ENCODE measurements at regions not wholly inside any gene's neighbourhood (a gene's known extent, or its start where the extent isn't known, plus 50 kb on each side); places are given as distances from the start of the nearest gene placed in this dataset.

DNA sequence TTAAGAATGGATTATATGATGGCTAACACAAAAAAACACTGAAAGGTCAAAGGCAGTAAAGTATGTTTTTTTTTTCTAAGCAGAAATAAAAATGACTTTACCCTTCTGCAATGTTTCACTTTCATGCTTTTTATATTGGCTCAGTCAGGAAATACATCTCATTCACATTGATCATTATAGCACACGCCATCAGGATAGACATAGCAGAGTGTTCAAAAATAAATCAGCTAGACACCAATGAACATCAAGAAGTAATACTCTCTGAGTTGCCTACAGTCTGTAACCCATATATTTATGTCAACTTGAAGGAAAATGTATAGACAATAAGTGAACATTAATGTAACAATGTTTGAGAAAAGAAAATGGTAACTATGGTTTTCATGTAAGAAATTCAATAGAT is 535.2 kb upstream of the EPHA7 start:
- Mint-ChIP-seq H3K4me3 (no peak overlapping the region), H3K9me3 (no peaks in the 10 kb centered on the region), H3K4me1 (peaks cover 0 to 2% (median 0%) of the 10 kb centered on the region in 3 donors), H3K36me3 (no peaks in the 10 kb centered on the region), H3K27me3 (no peaks in the 10 kb centered on the region), H3K27ac (no peak overlapping the region)

DNA sequence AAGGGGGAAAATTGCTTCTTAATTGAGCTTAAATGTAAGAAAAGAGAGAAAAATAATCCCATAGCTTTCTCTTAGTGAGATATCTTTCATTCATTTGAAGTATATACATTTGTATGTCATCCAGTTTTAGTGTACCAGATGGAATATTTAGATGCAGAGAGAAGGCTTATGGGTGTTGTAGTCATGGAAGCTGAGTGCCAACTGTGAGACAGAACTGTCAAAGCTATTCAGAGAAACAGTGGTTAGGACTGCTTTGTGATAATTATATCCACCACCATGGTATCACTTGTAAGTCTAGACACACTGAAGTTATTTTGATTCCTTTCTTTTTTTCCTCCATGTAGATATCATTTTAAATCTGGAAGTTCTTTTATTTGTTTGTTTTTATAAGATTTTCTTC is 524.3 kb upstream of the EPHA7 start:
- peaks cover 0 to 11% (median 7%) of the 10 kb centered on the region in 3 donors for H3K9me3 Mint-ChIP-seq
- no peaks in the 10 kb centered on the region for H3K27me3 Mint-ChIP-seq
- no peaks in the 10 kb centered on the region for H3K4me1 Mint-ChIP-seq
- no peak overlapping the region for H3K27ac Mint-ChIP-seq
- H3K4me3 Mint-ChIP-seq: no peak overlapping the region
- no peaks in the 10 kb centered on the region for H3K36me3 Mint-ChIP-seq

DNA sequence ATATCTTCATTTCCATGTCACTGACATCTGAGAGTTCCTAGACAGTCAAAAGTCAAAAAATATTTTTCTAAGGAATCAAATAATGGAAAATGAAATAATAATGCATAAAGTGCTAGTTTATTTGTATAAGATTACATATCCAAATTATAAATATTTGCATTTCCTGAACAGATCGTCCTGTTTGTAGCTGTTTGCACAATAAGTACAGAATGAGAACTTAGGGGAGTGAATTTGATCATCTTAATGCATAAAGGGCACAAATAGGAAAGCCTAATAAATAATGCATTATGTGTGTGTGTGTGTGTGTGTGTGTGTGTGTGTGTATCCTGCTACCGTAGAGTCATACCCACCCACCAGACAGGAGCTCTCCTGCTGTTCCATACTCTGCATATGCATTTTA is 521.0 kb upstream of the EPHA7 start:
- no peaks in the 10 kb centered on the region for H3K4me1 Mint-ChIP-seq
- peaks cover 1% of the 10 kb centered on the region for H3K36me3 Mint-ChIP-seq
- no peak overlapping the region for H3K27ac Mint-ChIP-seq
- H3K9me3 Mint-ChIP-seq: peaks cover 0 to 5% (median 3%) of the 10 kb centered on the region in 3 donors
- H3K27me3 Mint-ChIP-seq: no peaks in the 10 kb centered on the region
- H3K4me3 Mint-ChIP-seq: no peak overlapping the region

DNA sequence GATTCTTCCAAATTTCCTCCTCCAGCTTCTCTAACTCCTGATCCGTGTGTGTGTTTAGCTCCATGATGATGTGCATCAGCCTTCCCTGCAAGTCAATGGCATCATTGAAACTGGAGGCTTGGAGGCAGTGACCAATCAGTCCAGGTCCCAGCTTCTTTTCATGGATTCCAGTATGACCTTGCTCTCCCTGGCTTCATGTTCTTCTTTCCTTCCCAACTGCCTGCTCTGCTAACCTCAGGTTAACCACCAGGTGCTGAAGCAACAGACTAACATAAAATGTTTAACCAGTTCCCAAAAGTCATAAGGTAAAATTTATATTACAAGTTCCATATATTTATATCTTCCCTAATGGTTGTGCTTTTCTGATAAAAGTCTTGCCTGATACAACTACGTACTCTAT is 512.8 kb upstream of the EPHA7 start:
- Mint-ChIP-seq H3K4me1 (no peaks in the 10 kb centered on the region), H3K27ac (no peak overlapping the region), H3K4me3 (no peak overlapping the region), H3K9me3 (peaks cover 0 to 4% (median 3%) of the 10 kb centered on the region in 3 donors), H3K36me3 (peaks cover 1% of the 10 kb centered on the region), H3K27me3 (no peaks in the 10 kb centered on the region)

DNA sequence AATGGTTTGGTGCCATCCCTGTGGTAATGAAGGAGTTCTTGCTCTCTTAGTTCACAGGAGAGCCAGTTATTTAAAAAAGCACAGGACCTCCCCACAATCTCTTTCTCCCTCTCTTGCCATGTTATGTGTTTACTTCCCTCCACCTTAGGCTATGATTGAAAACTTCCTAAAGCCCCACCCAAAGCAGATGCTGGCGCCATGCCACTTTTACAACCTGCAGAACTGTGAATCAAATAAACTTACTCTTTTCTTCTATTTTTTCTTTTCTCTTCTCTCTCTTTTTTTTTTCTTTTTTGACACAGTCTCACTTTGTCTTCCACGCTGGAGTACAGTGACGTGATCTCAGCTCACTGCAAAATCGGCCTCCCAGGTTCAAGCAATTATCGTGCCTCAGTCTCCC is 508.4 kb upstream of the EPHA7 start:
- Mint-ChIP-seq H3K27ac (no peak overlapping the region), H3K27me3 (no peaks in the 10 kb centered on the region), H3K4me1 (no peaks in the 10 kb centered on the region), H3K9me3 (peaks cover 0 to 8% (median 1%) of the 10 kb centered on the region in 3 donors), H3K4me3 (no peak overlapping the region), H3K36me3 (no peaks in the 10 kb centered on the region)

DNA sequence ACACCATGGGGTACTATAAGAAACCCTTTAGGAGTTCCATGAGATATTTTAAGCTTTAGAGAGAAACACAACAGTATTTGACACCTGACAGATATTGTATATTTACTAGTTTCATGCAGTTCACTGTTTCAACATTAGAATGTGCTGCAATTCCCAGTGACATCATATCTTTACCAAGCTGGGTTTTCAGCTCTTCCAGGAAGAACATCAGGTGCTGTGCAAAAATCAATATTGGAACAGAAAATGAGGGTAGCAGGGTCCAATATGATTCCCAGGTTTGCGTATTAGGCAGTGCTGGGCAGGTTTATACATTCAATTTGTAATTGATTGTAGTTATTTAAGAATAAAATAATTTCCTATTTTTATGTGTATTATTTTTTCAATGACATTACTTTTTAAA is 500.0 kb upstream of the EPHA7 start:
- peaks cover 0 to 10% (median 0%) of the 10 kb centered on the region in 3 donors for H3K9me3 Mint-ChIP-seq
- H3K27me3 Mint-ChIP-seq: no peaks in the 10 kb centered on the region
- no peaks in the 10 kb centered on the region for H3K36me3 Mint-ChIP-seq
- no peak overlapping the region for H3K4me3 Mint-ChIP-seq
- H3K27ac Mint-ChIP-seq: no peak overlapping the region
- no peaks in the 10 kb centered on the region for H3K4me1 Mint-ChIP-seq

DNA sequence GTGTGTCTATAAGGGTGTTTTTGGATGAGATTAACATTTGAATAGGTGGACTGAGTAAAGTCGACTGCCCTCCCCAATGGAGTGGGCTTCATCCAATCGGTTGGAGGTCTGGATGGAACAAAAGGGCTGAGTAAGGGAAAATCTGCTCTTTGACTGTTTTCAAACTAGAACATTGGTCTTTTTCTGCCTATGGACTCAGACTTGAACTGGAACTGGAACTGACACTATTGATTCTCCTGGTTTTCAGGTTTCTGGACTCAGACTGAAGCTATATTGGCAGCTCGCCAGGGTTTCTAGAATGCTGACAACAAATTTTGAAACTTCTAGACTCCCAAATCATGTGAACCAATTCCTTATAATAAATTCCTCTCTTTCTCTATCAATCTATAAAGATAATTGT is 498.9 kb upstream of the EPHA7 start:
- Mint-ChIP-seq H3K9me3 (peaks cover 0 to 6% (median 0%) of the 10 kb centered on the region in 3 donors), H3K27ac (no peak overlapping the region), H3K36me3 (no peaks in the 10 kb centered on the region), H3K27me3 (no peaks in the 10 kb centered on the region), H3K4me1 (no peaks in the 10 kb centered on the region), H3K4me3 (no peak overlapping the region)

DNA sequence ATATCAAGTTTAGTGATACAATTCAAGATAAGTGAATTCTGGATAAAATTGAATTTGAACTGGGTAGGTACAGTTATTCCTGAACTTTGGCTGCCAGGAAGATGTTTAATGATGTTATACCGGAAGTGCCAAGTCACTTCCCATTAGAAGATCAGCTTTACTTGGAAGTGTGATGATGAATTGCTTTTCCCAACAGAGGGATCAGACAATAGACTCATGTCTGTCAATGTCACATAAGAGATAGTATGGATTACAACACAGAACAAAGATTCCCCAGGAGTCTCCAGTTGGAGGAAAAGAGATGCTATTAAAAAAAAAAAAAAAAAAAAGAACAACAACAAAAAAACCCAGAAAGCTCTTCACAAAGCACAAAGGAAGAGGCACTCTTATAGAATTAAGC is 497.9 kb upstream of the EPHA7 start:
- Mint-ChIP-seq H3K9me3 (peaks cover 0 to 10% (median 0%) of the 10 kb centered on the region in 3 donors), H3K4me1 (no peaks in the 10 kb centered on the region), H3K27ac (no peak overlapping the region), H3K36me3 (no peaks in the 10 kb centered on the region), H3K27me3 (no peaks in the 10 kb centered on the region), H3K4me3 (no peak overlapping the region)

DNA sequence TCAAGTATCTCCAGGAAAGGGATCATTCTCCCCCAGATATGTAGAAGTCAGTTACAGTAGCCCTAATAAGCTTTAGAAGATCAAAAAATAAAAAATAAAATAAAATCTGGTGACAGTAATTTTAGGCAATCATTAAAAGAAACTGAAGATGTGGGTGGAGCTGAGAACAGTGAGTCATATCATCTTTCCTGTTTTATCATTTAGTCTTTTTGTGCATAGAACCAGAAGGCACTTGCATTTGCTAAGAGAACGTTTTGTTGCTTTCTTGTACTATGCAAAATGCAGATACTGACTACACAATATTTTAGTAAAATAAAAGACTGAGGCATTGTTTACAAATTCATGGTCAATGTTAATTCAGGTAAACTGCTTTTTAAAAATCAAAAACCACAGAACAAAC is 497.4 kb upstream of the EPHA7 start:
- H3K4me3 Mint-ChIP-seq: no peak overlapping the region
- H3K27ac Mint-ChIP-seq: no peak overlapping the region
- no peaks in the 10 kb centered on the region for H3K36me3 Mint-ChIP-seq
- no peaks in the 10 kb centered on the region for H3K27me3 Mint-ChIP-seq
- no peaks in the 10 kb centered on the region for H3K4me1 Mint-ChIP-seq
- peaks cover 0 to 13% (median 0%) of the 10 kb centered on the region in 3 donors for H3K9me3 Mint-ChIP-seq

DNA sequence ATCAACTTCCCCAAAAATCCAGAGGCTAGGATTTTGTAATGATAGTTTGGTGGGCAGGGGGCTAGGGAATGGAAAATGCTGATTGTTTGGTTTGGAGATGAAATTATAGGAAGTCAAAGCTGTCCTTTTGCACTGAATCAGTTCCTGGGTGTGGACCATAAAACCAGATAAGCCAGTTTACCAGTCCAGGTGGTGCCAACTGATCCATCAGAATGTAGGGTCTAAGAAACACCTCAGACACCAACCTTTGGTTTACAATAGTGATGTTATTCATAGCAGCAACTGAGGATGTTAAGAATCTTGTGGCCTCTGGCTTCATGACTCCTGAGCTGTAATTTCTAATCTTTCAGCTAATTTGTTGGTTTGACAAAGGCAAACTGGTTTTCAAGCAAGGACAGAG is 496.6 kb upstream of the EPHA7 start:
- H3K36me3 Mint-ChIP-seq: no peaks in the 10 kb centered on the region
- H3K9me3 Mint-ChIP-seq: peaks cover 0 to 13% (median 0%) of the 10 kb centered on the region in 3 donors
- no peaks in the 10 kb centered on the region for H3K27me3 Mint-ChIP-seq
- no peaks in the 10 kb centered on the region for H3K4me1 Mint-ChIP-seq
- no peak overlapping the region for H3K4me3 Mint-ChIP-seq
- H3K27ac Mint-ChIP-seq: no peak overlapping the region

DNA sequence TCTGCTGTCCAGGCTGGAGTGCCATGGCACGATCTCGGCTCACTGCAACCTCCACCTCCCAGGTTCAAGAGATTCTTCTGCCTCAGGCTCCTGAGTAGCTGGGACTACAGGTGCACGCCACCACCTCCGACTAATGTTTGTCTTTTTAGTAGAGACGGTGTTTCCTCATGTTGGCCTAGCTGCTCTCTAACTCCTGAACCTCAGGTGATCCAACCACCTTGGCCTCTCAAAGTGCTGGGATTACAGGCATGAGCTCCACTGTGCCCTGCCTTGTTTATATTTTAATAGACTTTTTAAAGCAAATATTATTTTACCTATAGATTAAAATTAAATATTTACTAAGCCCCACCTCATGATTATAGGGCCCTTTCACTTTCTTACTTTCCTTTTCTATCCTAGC is 483.2 kb upstream of the EPHA7 start:
- Mint-ChIP-seq H3K4me3 (no peak overlapping the region), H3K27me3 (no peaks in the 10 kb centered on the region), H3K27ac (no peak overlapping the region), H3K36me3 (no peaks in the 10 kb centered on the region), H3K4me1 (no peaks in the 10 kb centered on the region), H3K9me3 (peaks cover 1 to 9% (median 8%) of the 10 kb centered on the region in 3 donors)

DNA sequence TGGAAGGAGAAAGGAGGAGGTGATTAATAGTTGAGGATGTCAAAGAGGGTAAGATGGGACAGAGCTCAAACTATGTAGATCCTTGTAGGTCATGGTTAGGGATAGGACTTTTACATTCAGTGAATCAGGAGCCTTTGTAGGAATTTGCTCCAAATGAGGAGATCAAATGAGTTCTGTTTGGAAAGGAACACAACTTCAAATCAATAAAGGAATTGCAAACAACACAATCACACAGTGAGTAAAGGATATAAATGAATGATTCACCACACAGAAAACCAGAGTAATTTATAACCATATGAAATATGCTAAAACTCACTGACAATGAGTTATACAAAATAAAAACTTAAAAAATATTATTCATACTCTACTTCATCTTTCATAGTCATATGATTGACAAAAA is 480.8 kb upstream of the EPHA7 start:
- no peaks in the 10 kb centered on the region for H3K4me1 Mint-ChIP-seq
- H3K27me3 Mint-ChIP-seq: no peaks in the 10 kb centered on the region
- no peak overlapping the region for H3K27ac Mint-ChIP-seq

DNA sequence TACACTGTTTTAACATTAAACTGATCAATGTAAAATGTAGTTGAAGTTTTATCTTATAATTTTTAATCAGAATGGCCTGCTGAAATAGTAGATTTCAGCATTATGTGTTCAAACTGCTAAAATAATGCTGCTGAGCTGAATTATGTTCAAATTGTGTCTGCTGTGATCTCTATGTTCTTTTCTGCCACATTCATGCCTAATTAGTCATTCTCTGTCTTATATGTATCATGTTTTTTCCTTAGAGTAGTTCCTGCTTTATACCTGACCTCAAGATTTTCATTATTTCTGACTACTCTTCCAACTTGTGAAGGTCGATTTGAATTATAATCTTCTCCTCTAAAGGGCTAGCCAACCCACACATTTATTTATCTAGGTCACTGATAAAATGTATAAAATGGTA is 476.7 kb upstream of the EPHA7 start:
- Mint-ChIP-seq H3K9me3 (peaks cover 0 to 13% (median 8%) of the 10 kb centered on the region in 3 donors), H3K4me1 (no peaks in the 10 kb centered on the region), H3K4me3 (no peak overlapping the region), H3K36me3 (no peaks in the 10 kb centered on the region), H3K27me3 (no peaks in the 10 kb centered on the region), H3K27ac (no peak overlapping the region)

More for the DNA sequence above, 480.8 kb upstream of the EPHA7 start:
- Mint-ChIP-seq H3K4me3 (no peak overlapping the region), H3K9me3 (peaks cover 3 to 5% (median 3%) of the 10 kb centered on the region in 3 donors), H3K36me3 (no peaks in the 10 kb centered on the region)

DNA sequence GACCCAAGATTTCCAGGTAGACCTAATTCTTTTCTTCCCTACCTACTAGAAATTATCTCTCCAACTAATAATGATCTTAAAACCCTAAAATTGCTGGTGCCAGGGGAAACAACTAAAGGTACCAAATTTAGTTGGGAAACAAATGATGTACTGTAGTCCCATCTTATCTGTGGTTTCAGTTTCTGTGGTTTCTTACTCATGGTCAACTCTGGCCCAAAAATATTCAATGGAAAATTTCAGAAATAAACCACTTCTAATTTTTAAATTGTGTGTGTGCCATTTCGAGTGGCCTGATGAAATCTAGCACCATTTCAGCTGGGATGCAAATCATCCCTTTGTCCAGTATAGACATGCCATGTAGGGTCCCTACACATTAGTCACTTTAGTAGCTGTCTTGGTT is 475.2 kb upstream of the EPHA7 start:
- Mint-ChIP-seq H3K4me3 (no peak overlapping the region), H3K9me3 (peaks cover 0 to 13% (median 8%) of the 10 kb centered on the region in 3 donors), H3K4me1 (no peaks in the 10 kb centered on the region), H3K36me3 (no peaks in the 10 kb centered on the region), H3K27me3 (no peaks in the 10 kb centered on the region), H3K27ac (no peak overlapping the region)

DNA sequence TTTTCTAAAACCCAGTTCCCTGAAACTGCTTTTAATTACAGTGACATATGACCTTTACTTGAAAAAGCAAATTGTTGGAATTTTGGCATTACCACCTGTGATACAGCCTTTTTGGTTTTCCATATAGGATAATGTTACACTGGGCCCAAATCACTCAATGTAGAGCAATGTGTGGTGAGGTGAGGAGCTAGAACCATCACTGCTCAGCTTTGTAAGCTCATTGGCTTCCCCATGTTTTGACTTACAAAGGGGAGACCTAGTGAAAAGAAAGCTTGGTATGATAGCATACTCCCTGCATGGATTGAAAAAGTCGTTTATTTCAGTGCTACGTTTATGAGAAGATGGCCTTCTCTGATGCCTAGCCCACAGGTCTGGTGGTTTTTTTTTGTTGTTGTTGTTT is 470.4 kb upstream of the EPHA7 start:
- H3K4me1 Mint-ChIP-seq: no peaks in the 10 kb centered on the region
- H3K36me3 Mint-ChIP-seq: no peaks in the 10 kb centered on the region
- H3K4me3 Mint-ChIP-seq: no peak overlapping the region
- no peak overlapping the region for H3K27ac Mint-ChIP-seq
- H3K27me3 Mint-ChIP-seq: no peaks in the 10 kb centered on the region
- H3K9me3 Mint-ChIP-seq: peaks cover 0 to 11% (median 5%) of the 10 kb centered on the region in 3 donors

DNA sequence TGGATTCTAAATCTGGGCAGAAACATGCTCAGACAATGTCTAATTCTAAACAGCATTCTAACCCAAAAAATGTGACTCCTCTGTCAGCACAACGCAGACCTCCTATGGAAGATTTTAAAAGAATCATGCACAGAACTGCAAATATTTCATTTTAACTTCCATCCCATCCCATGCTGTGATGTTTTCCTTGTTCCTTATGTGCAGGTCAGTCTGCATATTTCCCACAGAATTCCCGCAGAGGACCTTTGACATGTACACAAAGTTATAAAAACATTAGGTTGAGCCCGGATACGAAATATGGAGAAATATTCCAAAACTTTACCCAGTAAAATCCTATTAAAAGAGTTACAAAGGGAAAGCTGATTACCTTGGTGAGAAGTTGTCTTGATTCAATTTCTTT is 467.1 kb upstream of the EPHA7 start:
- Mint-ChIP-seq H3K27me3 (no peaks in the 10 kb centered on the region), H3K4me3 (no peak overlapping the region), H3K9me3 (peaks cover 0 to 5% (median under 1%) of the 10 kb centered on the region in 3 donors), H3K27ac (no peak overlapping the region), H3K36me3 (no peaks in the 10 kb centered on the region), H3K4me1 (no peaks in the 10 kb centered on the region)

DNA sequence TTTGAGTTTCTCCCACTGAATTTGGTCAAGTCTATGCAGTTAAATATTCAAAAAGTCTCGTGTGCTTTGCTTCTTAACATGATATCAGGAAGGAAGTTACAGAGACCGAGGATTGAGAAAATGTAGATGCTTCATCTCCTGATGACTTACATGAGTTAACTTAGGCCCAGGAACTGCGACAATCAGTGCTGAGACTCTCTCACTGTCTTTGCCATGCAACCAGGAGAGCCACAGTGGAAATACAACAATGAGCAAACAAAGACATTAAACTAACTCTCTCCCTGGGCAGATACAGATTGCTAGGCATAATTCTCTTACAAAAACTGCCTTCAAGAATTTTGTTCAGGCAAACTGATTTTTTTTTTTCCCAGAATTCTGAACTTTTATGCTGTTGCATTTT is 440.6 kb upstream of the EPHA7 start:
- H3K27ac Mint-ChIP-seq: no peak overlapping the region
- no peaks in the 10 kb centered on the region for H3K4me1 Mint-ChIP-seq
- no peak overlapping the region for H3K4me3 Mint-ChIP-seq
- no peaks in the 10 kb centered on the region for H3K36me3 Mint-ChIP-seq
- H3K27me3 Mint-ChIP-seq: no peaks in the 10 kb centered on the region
- H3K9me3 Mint-ChIP-seq: peaks cover 0 to 5% (median 3%) of the 10 kb centered on the region in 3 donors

All from IgD-negative memory B cell (primary cell).